ENCODE measurements at regions not wholly inside any gene's neighbourhood (a gene's known extent, or its start where the extent isn't known, plus 50 kb on each side); places are given as distances from the start of the nearest gene placed in this dataset.

DNA sequence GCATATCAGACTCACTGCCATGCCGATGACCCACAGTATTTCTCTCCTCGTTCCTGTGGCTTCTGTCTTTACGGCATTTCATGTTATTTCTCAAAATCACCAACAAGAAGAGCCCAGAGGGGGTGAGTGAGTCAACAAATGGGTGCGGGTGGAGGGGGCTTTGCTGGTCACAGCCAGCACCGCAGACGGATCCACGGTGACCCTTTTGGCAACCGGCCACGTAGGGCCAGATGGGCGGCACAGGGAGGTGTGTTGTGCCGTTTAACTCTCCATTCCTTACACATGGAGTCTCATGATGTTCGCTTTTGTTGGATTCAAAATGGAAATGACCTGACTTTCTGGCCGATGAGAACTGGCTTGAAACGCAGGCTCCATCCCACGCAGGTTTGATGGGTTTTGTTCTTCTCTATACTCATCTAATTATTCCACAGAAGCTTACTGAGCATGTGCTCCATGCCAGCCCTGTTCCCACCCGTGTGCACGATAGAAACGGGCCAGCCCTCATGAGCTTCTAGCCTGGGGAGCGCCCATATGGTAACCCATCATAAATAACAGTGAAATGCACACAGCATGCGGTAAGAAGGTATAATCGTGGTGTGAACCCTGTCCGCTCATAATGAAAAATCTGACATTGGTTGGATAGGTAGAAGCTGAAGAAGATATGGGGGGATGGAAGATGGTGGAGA is 319.9 kb downstream of the BRD1 start:
- no peak overlapping the region for H3K4me3 ChIP-seq (ENCODE audit: low read depth, low read length)
- TF ChIP-seq CTCF (IDR thresholded peaks at IDR 0.05; ENCODE audit: low read depth, low read length, missing control alignments): no peak
- DNase-seq (ENCODE audit: low read depth): no peak

DNA sequence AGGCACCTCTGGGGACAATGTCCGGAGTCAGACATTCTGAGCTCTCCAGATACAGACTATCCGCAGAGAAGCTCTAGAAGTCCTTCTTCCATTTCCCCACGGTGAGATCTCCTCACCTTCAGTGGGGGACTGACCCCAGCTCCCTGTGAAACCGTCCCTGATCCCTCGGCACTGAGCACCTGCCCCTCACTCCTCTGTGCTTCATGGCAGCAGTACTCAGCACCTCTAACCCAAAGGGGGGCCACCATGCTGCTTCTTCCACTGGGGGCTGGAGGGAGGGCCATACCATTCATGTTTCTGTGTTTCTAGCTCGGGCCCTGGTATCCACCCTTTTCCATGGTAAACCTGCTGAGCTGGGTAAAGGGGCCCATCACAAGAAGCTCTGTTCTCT is 321.7 kb downstream of the BRD1 start:
- TF ChIP-seq CTCF (IDR thresholded peaks at IDR 0.05; ENCODE audit: low read depth, low read length, missing control alignments): no peak

GRCh38 chr22:49505337-49506009 is 322.2 kb downstream of the BRD1 start:
- DNase-seq (ENCODE audit: low read depth): no peak
- no peak for TF ChIP-seq CTCF (IDR thresholded peaks at IDR 0.05; ENCODE audit: low read depth, low read length, missing control alignments)

More for the DNA sequence above, 321.7 kb downstream of the BRD1 start:
- no peak for DNase-seq (ENCODE audit: low read depth)
- H3K4me3 ChIP-seq (ENCODE audit: low read depth, low read length): no peak overlapping the region

DNA sequence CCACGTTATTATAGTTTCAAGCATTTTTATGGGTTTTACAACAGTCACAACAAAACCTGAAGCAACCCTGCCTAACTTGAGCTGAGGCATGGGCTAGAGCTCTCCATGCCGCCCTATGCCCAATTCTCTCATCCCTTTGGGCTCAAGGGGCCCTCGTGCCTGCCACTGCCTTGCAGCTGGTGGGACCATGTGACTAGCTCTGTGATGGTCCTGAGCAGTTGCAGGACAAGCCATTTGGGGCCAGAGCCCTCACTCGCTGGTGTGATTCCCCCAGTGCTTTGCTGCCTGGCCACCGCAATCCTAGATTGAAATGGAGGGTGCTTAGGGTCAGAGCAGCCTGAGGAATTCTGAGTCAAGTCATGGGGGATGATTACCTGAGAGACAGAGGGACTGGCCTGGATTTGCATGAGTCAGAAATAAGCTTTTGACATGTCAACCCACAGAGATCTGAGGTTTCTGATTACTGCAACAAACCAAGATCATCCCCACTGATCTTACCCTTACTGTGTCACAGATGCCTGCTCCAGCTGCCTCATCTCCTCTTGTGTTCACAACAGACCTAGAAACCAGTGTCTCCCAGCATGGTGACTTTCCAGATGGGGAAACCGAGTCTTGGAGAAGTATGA is 323.7 kb downstream of the BRD1 start:
- no peak for TF ChIP-seq CTCF (IDR thresholded peaks at IDR 0.05; ENCODE audit: low read depth, low read length, missing control alignments)
- no peak overlapping the region for H3K4me3 ChIP-seq (ENCODE audit: low read depth, low read length)
- peak; percentile 57 for DNase-seq (ENCODE audit: low read depth)

More at GRCh38 chr22:49505337-49506009, 322.2 kb downstream of the BRD1 start:
- no peak overlapping the region for H3K4me3 ChIP-seq (ENCODE audit: low read depth, low read length)

DNA sequence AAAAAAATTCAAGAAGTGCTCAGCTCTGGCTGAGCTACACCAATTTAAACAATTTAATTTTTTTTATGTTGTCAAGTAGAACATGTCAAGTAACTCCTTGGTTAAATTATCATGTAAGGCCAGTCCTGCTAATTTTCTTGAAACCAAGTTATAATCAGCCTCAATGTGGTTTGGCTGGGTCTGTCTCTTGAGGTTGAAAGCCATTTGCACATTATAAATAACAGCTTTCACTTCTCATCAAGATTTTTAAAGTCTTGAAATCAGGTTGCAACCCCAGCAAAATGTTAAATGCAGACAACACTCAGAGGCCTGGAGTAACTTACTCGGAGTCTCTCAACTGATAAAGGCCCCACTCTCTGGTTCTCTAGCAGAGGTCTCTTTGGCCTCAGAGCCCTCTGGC is 324.4 kb downstream of the BRD1 start:
- TF ChIP-seq CTCF (IDR thresholded peaks at IDR 0.05; ENCODE audit: low read depth, low read length, missing control alignments): no peak
- DNase-seq (ENCODE audit: low read depth): peak; percentile 36
- no peak overlapping the region for H3K4me3 ChIP-seq (ENCODE audit: low read depth, low read length)

- H3K4me3 ChIP-seq (ENCODE audit: low read depth, low read length): no peak overlapping the region
- TF ChIP-seq CTCF (IDR thresholded peaks at IDR 0.05; ENCODE audit: low read depth, low read length, missing control alignments): no peak
- no peak for DNase-seq (ENCODE audit: low read depth)
Observed at GRCh38 chr22:49502126-49502826, 325.4 kb downstream of the BRD1 start.
